A549 (cell line): ENCODE measurements at regions not wholly inside any gene's neighbourhood (a gene's known extent, or its start where the extent isn't known, plus 50 kb on each side); places are given as distances from the start of the nearest gene placed in this dataset.

Source experiments
- CEBPB ChIP-seq, 2 experiments: fragments of >200 bp in 1 of 2; sonication (Bioruptor Twin) in 1 of 2; formaldehyde crosslinking in 1 of 2; IDR thresholded peaks; 2 replicates each; pipeline ENCODE4 v1.6.1; 2012 to 2016
- CHD2 ChIP-seq: fragments of 150-350 bp; IDR thresholded peaks from 2 replicates; pipeline ENCODE4 v1.6.1; 2014; ENCODE audit warnings: low read length; ENCODE audit not compliant: partially characterized antibody
- CTCF ChIP-seq: fragments of >200 bp; sonication (Bioruptor Twin); formaldehyde crosslinking; IDR thresholded peaks from 3 replicates; pipeline ENCODE4 v1.5.1; 2016
- GATA3 ChIP-seq: IDR thresholded peaks from 2 replicates; pipeline ENCODE4 v1.6.1; 2012; ENCODE audit warnings: borderline replicate concordance
- KDM1A ChIP-seq: fragments of 200-600 bp; sonication (generic); IDR thresholded peaks from 2 replicates; pipeline ENCODE4 v1.6.1; 2016; ENCODE audit warnings: low read depth, mild to moderate bottlenecking
- MAZ ChIP-seq: fragments of 150-350 bp; IDR thresholded peaks from 2 replicates; pipeline ENCODE4 v1.6.1; 2014; ENCODE audit warnings: antibody characterized with exemption, low read depth, low read length, borderline replicate concordance
- PHF8 ChIP-seq: fragments of 200-600 bp; sonication (generic); IDR thresholded peaks from 2 replicates; pipeline ENCODE4 v1.6.1; 2016; ENCODE audit warnings: low read depth, mild to moderate bottlenecking, antibody characterized with exemption, moderate library complexity, borderline replicate concordance
- POLR2A ChIP-seq: IDR thresholded peaks from 2 replicates; pipeline ENCODE4 v1.6.1; 2012; ENCODE audit warnings: mild to moderate bottlenecking, low read length
- POLR2AphosphoS2 ChIP-seq: conservative IDR thresholded peaks from 2 replicates; pipeline ENCODE4 v1.6.1; 2012; ENCODE audit warnings: low read length, improper control_type of control experiment, inconsistent platforms
- RFX5 ChIP-seq: fragments of 450-650 bp; IDR thresholded peaks from 2 replicates; pipeline ENCODE4 v1.7.1; 2014; ENCODE audit warnings: antibody characterized with exemption, mild to moderate bottlenecking, moderate library complexity
- TP53 ChIP-seq: fragments of 250-450 bp; sonication (Bioruptor Pico); IDR thresholded peaks from 2 replicates; pipeline ENCODE4 v1.5.0; 2021; ENCODE audit warnings: mild to moderate bottlenecking, moderate library complexity
- TF ChIP-seq, protein P1 (sequence below): IDR thresholded peaks from 2 replicates; pipeline ENCODE4 v1.6.1; 2012

DNA sequence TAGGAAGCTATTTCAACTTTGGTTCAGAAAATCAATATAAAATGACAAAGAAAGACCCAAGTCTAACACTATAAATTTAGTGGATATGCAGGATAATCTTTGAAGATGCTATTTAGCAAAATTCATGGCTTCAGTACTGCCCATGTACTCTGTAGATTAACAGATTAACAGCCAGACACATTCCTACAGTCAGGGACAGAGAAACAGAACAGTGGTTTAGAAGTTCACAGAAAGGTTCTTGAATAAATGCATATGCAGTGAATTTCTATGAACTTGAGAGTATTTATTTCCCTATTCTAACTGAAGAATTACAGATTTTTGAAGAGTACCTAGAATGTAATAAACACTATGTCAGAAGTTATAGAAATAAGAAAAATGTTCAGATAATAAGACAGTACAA, 222.8 kb downstream of the KLF12 start:
- TF ChIP-seq, protein P1, sequence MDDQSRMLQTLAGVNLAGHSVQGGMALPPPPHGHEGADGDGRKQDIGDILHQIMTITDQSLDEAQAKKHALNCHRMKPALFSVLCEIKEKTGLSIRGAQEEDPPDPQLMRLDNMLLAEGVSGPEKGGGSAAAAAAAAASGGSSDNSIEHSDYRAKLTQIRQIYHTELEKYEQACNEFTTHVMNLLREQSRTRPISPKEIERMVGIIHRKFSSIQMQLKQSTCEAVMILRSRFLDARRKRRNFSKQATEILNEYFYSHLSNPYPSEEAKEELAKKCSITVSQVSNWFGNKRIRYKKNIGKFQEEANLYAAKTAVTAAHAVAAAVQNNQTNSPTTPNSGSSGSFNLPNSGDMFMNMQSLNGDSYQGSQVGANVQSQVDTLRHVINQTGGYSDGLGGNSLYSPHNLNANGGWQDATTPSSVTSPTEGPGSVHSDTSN = no peak
- no peak for TF ChIP-seq KDM1A
- TF ChIP-seq GATA3 = no peak
- TF ChIP-seq MAZ = no peak
- no peak for TF ChIP-seq CTCF
- TF ChIP-seq CEBPB (IDR thresholded peaks at IDR 0.05) = no peak
- no peak for TF ChIP-seq RFX5
- no peak for TF ChIP-seq POLR2AphosphoS2
- TF ChIP-seq CHD2 = no peak
- TF ChIP-seq TP53 (CRISPR knock-in tag) = no peak
- no peak for TF ChIP-seq POLR2A
- TF ChIP-seq PHF8 = no peak
